AG10803 (cell line): ENCODE measurements at regions not wholly inside any gene's neighbourhood (a gene's known extent, or its start where the extent isn't known, plus 50 kb on each side); places are given as distances from the start of the nearest gene placed in this dataset.

Experiments
- DNase-seq: peaks from one replicate; pipeline ENCODE4 v3.0.0; 2010; ENCODE audit warnings: low read depth
- H3K4me3 ChIP-seq: 2 replicates; pipeline ENCODE4 v1.5.1; 2011; ENCODE audit warnings: mild to moderate bottlenecking, low read length, control low read depth
- TF ChIP-seq, protein P1 (sequence below): conservative IDR thresholded peaks from 2 replicates; pipeline ENCODE4 v1.5.1; 2011; ENCODE audit warnings: mild to moderate bottlenecking, low read length, control low read depth, inconsistent platforms

DNA sequence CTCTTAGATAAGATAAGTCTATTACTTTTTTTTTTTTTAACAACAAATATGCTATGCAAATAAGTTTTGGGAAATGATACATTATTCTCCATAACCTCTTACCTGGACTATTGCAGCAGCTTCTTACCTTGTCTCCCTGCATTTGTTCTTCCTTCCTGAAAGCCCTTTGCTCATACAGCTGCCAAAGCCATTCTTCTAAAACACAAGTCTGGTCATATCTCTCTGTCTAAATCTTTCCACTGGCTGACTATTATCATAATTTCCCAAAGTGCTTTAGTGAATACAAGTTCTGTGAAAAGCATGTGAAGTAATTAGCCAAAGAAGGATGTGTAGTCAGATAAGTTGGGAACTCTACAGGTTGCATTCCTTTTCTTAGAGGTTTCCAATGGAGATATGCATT is 115.4 kb upstream of the CNTLN start:
- TF ChIP-seq, protein P1, sequence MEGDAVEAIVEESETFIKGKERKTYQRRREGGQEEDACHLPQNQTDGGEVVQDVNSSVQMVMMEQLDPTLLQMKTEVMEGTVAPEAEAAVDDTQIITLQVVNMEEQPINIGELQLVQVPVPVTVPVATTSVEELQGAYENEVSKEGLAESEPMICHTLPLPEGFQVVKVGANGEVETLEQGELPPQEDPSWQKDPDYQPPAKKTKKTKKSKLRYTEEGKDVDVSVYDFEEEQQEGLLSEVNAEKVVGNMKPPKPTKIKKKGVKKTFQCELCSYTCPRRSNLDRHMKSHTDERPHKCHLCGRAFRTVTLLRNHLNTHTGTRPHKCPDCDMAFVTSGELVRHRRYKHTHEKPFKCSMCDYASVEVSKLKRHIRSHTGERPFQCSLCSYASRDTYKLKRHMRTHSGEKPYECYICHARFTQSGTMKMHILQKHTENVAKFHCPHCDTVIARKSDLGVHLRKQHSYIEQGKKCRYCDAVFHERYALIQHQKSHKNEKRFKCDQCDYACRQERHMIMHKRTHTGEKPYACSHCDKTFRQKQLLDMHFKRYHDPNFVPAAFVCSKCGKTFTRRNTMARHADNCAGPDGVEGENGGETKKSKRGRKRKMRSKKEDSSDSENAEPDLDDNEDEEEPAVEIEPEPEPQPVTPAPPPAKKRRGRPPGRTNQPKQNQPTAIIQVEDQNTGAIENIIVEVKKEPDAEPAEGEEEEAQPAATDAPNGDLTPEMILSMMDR = no peak
- DNase-seq = no peak
- no peak overlapping the region for H3K4me3 ChIP-seq

DNA sequence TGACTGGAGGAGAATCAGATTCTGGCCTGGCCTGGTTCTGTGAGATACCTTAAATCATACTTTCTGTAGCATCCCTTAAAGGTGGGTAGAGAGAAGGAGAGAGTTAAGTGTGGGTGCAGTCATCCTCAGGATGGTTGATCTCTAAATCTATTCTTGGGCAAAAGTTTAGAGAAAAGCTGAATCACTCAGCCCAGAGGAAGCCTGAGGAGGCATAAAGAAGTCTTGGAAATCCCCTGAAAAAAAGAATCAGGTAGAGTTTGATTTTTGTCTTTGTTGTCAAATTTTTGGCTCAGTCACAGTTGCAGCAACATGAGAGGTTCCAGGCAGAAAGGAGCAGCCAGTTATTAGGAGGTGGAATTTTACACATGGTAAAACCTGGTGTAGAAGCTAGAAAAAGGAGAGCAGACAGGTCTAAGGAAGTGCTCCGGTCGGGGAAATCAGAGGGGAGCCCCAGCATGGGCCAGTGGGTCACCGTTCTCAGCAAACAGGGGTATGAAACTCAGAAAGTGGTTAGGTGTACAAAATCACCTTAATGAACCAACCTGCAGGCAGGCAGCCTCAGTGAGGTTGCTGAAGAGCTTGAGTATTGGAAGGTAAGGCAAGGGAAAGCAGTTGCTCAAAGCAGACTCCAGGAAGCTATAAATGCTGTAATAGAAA is 116.2 kb upstream of the CNTLN start:
- TF ChIP-seq, protein P1 = no peak
- no peak for DNase-seq
- H3K4me3 ChIP-seq = no peak overlapping the region

DNA sequence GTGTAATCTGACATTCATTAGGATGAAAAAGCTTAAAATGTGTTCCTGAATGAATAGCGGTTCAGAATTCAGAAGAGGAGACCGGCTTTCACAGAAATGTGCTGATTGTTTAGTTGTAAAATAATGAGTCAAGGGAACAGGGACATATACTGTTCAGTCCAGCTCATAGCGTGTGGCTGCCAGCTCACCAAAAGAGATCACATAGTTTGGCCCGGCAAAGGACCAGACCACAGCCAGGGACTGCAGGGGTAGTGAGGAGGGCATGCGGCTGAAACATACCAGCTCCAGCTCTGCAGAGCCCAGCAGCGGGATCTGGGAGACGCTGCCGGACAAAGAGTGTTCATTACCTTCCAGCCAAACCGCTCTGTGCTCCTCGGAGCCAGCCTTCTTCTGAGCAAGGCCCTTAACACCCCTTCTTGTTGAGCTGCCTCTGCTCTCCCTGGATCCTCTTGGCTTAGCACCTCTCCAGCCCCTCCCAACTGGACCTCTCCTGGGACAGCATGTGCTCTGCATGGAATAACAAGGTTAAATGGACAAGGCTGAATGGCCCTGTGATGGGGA is 116.8 kb upstream of the CNTLN start:
- H3K4me3 ChIP-seq = no peak overlapping the region; the same call in 1 of the 2 replicates
- peak; percentile 83 for DNase-seq
- TF ChIP-seq, protein P1 = no peak

DNA sequence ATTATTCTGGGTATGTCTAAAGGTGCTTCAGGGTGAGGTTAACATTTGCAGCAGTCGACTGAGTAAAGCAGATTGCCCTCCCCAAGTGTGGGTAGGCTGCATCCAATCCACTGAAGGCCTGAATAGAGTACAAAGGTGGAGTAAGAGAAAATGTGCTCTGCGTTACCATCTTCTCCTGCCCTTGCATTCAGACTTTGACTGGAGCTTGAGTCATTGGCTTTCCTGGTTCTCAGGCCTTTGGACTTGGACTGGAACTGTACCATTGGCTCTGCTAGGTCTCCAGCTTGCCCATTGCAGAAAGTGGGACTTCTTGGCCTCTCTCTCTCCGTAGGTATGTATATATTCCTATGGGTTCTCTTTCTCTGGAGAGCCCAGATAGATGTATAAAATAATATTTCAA is 120.9 kb upstream of the CNTLN start:
- no peak overlapping the region for H3K4me3 ChIP-seq
- no peak for DNase-seq
- TF ChIP-seq, protein P1 = no peak

DNA sequence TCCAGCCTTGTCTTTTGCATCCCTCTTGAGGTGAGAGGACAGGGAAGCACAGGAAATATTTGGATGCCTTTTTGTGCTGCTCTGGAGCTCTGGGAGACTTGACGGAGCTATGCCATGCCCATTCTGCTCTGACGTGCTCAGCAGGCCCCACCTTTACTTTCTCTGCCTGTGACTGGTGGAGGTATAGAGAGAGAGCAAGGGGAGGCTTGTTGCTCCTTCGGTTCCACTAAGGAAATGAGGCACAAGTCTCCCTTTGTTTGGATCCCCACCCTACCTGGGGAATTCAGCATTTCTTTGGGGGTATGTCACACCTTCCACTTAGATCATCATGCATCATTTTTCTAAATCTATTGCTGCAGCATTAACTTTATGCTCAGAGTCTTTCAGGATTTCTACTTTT is 121.8 kb upstream of the CNTLN start:
- H3K4me3 ChIP-seq = no peak overlapping the region
- DNase-seq = no peak
- TF ChIP-seq, protein P1 = no peak

DNA sequence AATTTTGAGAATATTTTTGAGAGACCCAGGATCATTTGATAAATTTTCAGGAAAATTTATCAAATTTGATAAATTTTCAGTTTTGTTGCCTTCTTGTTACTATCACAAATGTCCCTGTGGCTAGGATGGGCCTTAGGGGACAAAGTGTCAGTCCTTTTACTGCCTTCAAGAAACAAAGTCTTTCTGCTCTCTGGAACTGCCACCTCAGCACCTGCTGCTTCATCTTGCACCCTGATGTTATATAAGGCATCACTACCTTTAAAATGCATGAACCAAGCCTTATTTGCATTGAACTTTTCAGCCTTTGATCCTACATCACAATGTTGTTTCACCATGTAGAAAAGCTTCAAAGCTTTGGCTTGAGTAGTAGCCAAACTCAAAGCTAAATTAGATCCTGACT is 123.0 kb upstream of the CNTLN start:
- TF ChIP-seq, protein P1 = no peak

DNA sequence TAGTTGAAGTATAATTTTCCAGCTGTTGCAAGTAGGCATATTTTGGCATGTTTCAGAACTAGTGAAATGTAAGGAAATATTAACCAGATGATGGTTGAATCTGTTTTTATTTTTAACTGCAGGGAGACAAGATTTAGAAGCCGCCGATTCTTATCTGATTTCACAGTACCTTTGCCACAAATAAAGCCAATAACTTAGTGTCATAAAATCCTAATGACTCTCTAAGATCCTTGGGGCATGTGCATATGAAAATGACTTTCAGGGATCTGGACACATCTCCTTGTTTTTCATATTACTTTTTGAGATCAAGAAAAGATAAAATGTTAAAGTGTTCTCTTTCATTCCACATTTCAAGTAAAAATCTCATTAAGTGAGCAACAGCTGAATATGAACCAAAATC is 125.8 kb upstream of the CNTLN start:
- DNase-seq = no peak
- TF ChIP-seq, protein P1 = no peak

More for the DNA sequence above, 123.0 kb upstream of the CNTLN start:
- no peak overlapping the region for H3K4me3 ChIP-seq
- DNase-seq = no peak

More for the DNA sequence above, 125.8 kb upstream of the CNTLN start:
- no peak overlapping the region for H3K4me3 ChIP-seq
